ENCODE measurements at regions not wholly inside any gene's neighbourhood (a gene's known extent, or its start where the extent isn't known, plus 50 kb on each side); places are given as distances from the start of the nearest gene placed in this dataset.

DNA sequence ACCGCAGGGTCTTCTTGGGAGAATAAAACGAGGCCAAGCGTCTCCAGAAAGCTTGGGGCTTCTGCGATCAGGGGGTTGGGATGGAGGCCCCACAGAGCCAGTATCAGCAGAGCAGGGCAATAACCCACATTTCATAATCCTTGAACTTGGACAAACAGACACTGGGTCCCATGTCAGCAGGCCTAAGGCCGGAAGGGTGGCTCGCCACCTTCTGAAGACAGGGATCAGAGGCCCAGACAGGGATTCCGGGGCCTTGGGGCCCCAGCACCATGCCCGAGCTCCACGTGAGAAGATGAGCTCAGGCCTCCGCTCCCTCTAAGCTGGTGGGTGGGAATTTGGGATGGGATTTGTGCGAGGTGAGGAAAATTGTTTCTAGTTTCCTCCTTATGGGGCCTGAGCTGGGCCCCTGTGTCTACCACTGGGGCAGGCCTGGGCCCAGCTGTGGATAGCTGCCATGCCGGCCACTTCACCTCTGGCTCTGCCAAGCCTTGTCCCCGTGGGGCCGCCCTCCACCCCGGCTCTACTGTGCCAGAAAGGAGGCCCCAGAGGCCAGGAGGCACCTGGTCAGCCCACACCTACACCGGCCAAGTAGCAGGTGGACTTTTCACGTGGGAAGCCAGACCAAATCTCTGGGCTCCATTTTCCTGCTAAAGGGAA, 67.2 kb upstream of the DLK1 start:
- TF ChIP-seq FOXM1 (IDR thresholded peaks at IDR 0.05; ENCODE audit: borderline replicate concordance) (no peak), HDGF (IDR thresholded peaks at IDR 0.05; ENCODE audit: borderline replicate concordance) (no peak), LEF1 (IDR thresholded peaks at IDR 0.05; ENCODE audit: borderline replicate concordance) (no peak), TARDBP (IDR thresholded peaks at IDR 0.05) (no peak), SP1 (IDR thresholded peaks at IDR 0.05) (no peak), FOXA1 (IDR thresholded peaks at IDR 0.05) (no peak), ZNF384 (IDR thresholded peaks at IDR 0.05) (no peak), BHLHE40 (IDR thresholded peaks at IDR 0.05; ENCODE audit: borderline replicate concordance) (no peak), FOXK2 (IDR thresholded peaks at IDR 0.05) (no peak)
